Activated CD4-positive, alpha-beta memory T cell treated with anti-CD3 and anti-CD28 coated beads, Interleukin-2, amount 10 ng/mL, durations not matched to agents 7 days and 5 days (primary cell): ENCODE measurements at regions not wholly inside any gene's neighbourhood (a gene's known extent, or its start where the extent isn't known, plus 50 kb on each side); places are given as distances from the start of the nearest gene placed in this dataset.
"Not testable (repeated sequence)": the region's sequence is repeated elsewhere in the genome, so short reads cannot be mapped to it uniquely, and the experiment has no call there.

Source experiments
- CTCF ChIA-PET: fragments of 350-600 bp; sonication (Branson Sonifier 250); formaldehyde crosslinking; loops from one replicate; lab custom pipeline; 2021; ENCODE audit warnings: antibody characterized with exemption, inconsistent platforms; lab: Charles Lee
- POLR2A ChIA-PET: fragments of 350-600 bp; sonication (Branson Sonifier 250); formaldehyde crosslinking; loops from one replicate; lab custom pipeline; 2021; ENCODE audit warnings: antibody characterized with exemption; lab: Charles Lee
- DNase-seq: peaks from one replicate; pipeline ENCODE4 v3.0.0-alpha.2; 2020
- H3K27ac Mint-ChIP-seq: one replicate; pipeline ENCODE4 v1.8.0; 2021; ENCODE audit warnings: mild to moderate bottlenecking, mixed read lengths
- H3K27me3 Mint-ChIP-seq: one replicate; pipeline ENCODE4 v1.8.0; 2021; ENCODE audit warnings: mixed read lengths
- H3K36me3 Mint-ChIP-seq: one replicate; pipeline ENCODE4 v1.8.0; 2021; ENCODE audit warnings: low read depth, mixed read lengths
- H3K4me1 Mint-ChIP-seq: one replicate; pipeline ENCODE4 v1.8.0; 2021; ENCODE audit warnings: mixed read lengths
- H3K4me3 Mint-ChIP-seq: one replicate; pipeline ENCODE4 v1.8.0; 2021; ENCODE audit warnings: mild to moderate bottlenecking, mixed read lengths
- H3K9me3 Mint-ChIP-seq: one replicate; pipeline ENCODE4 v1.8.0; 2021; ENCODE audit warnings: mixed read lengths

- Mint-ChIP-seq H3K27ac (no peak overlapping the region), H3K9me3 (peaks cover 6% of the 10 kb centered on the region), H3K27me3 (no peaks in the 10 kb centered on the region), H3K4me3 (no peak overlapping the region), H3K4me1 (no peaks in the 10 kb centered on the region), H3K36me3 (no peaks in the 10 kb centered on the region)
- POLR2A ChIA-PET = no interaction called here
- DNase-seq = no peak
- CTCF ChIA-PET = interaction anchor here (2.7 kb wide), 1 partner anchor 279 kb away, joined by 11 read pairs; the partner anchor contains the start of gene MYCN
These were observed 277.8 kb downstream of the MYCN start for GRCh38 chr2:16218161-16218560.

- H3K9me3 Mint-ChIP-seq, CTCF ChIA-PET, H3K36me3 Mint-ChIP-seq, H3K27ac Mint-ChIP-seq, H3K4me3 Mint-ChIP-seq, H3K27me3 Mint-ChIP-seq, DNase-seq, POLR2A ChIA-PET, H3K4me1 Mint-ChIP-seq: not testable (repeated sequence)
These were observed 277.4 kb downstream of the MYCN start for GRCh38 chr2:16217741-16218140.

GRCh38 chr2:16217291-16217690 lies 276.9 kb downstream of the MYCN start:
- Mint-ChIP-seq H3K4me1 (no peaks in the 10 kb centered on the region), H3K27me3 (no peaks in the 10 kb centered on the region), H3K36me3 (no peaks in the 10 kb centered on the region), H3K9me3 (peaks cover 6% of the 10 kb centered on the region), H3K27ac (no peak overlapping the region), H3K4me3 (no peak overlapping the region)
- DNase-seq = no peak
- ChIA-PET POLR2A (no interaction called here), CTCF (no interaction called here)

GRCh38 chr2:16216558-16216945 lies 276.2 kb downstream of the MYCN start:
- DNase-seq = no peak
- no peaks in the 10 kb centered on the region for H3K27me3 Mint-ChIP-seq
- H3K36me3 Mint-ChIP-seq = no peaks in the 10 kb centered on the region
- peaks cover 3% of the 10 kb centered on the region for H3K9me3 Mint-ChIP-seq
- CTCF ChIA-PET = no interaction called here
- no peaks in the 10 kb centered on the region for H3K4me1 Mint-ChIP-seq
- POLR2A ChIA-PET = no interaction called here
- H3K4me3 Mint-ChIP-seq = no peak overlapping the region
- no peak overlapping the region for H3K27ac Mint-ChIP-seq

GRCh38 chr2:16215902-16216557 lies 275.7 kb downstream of the MYCN start:
- ChIA-PET POLR2A (no interaction called here), CTCF (no interaction called here)
- Mint-ChIP-seq H3K4me1 (no peaks in the 10 kb centered on the region), H3K27me3 (no peaks in the 10 kb centered on the region), H3K36me3 (no peaks in the 10 kb centered on the region), H3K9me3 (no peaks in the 10 kb centered on the region), H3K27ac (no peak overlapping the region), H3K4me3 (no peak overlapping the region)
- DNase-seq = no peak

GRCh38 chr2:16214861-16215260 lies 274.5 kb downstream of the MYCN start:
- Mint-ChIP-seq H3K4me1 (no peaks in the 10 kb centered on the region), H3K27me3 (no peaks in the 10 kb centered on the region), H3K9me3 (no peaks in the 10 kb centered on the region), H3K27ac (no peak overlapping the region), H3K4me3 (no peak overlapping the region), H3K36me3 (no peaks in the 10 kb centered on the region)
- DNase-seq = no peak
- ChIA-PET CTCF (no interaction called here), POLR2A (no interaction called here)

GRCh38 chr2:16214391-16214790 lies 274.0 kb downstream of the MYCN start:
- DNase-seq = no peak
- H3K9me3 Mint-ChIP-seq = no peaks in the 10 kb centered on the region
- H3K27ac Mint-ChIP-seq = no peak overlapping the region
- H3K36me3 Mint-ChIP-seq = no peaks in the 10 kb centered on the region
- ChIA-PET POLR2A (no interaction called here), CTCF (no interaction called here)
- no peak overlapping the region for H3K4me3 Mint-ChIP-seq
- no peaks in the 10 kb centered on the region for H3K4me1 Mint-ChIP-seq
- no peaks in the 10 kb centered on the region for H3K27me3 Mint-ChIP-seq

GRCh38 chr2:16212321-16212720 lies 272.0 kb downstream of the MYCN start:
- Mint-ChIP-seq H3K27ac (no peak overlapping the region), H3K9me3 (peaks cover 4% of the 10 kb centered on the region), H3K27me3 (peaks cover under 1% of the 10 kb centered on the region), H3K4me1 (no peaks in the 10 kb centered on the region), H3K36me3 (no peaks in the 10 kb centered on the region), H3K4me3 (no peak overlapping the region)
- ChIA-PET POLR2A (no interaction called here), CTCF (no interaction called here)
- DNase-seq = no peak

GRCh38 chr2:16211341-16211740 lies 271.0 kb downstream of the MYCN start:
- H3K36me3 Mint-ChIP-seq = no peaks in the 10 kb centered on the region
- POLR2A ChIA-PET = no interaction called here
- no peaks in the 10 kb centered on the region for H3K4me1 Mint-ChIP-seq
- H3K27ac Mint-ChIP-seq = no peak overlapping the region
- H3K4me3 Mint-ChIP-seq = no peak overlapping the region
- peaks cover 6% of the 10 kb centered on the region for H3K9me3 Mint-ChIP-seq
- CTCF ChIA-PET = no interaction called here
- no peak for DNase-seq
- peaks cover 3% of the 10 kb centered on the region for H3K27me3 Mint-ChIP-seq

- peaks cover 6% of the 10 kb centered on the region for H3K9me3 Mint-ChIP-seq
- no peaks in the 10 kb centered on the region for H3K36me3 Mint-ChIP-seq
- H3K4me3 Mint-ChIP-seq = no peak overlapping the region
- ChIA-PET POLR2A (no interaction called here), CTCF (no interaction called here)
- H3K27ac Mint-ChIP-seq = no peak overlapping the region
- no peak for DNase-seq
- no peaks in the 10 kb centered on the region for H3K4me1 Mint-ChIP-seq
- peaks cover 3% of the 10 kb centered on the region for H3K27me3 Mint-ChIP-seq
These were observed 270.5 kb downstream of the MYCN start for GRCh38 chr2:16210841-16211240.

- no peaks in the 10 kb centered on the region for H3K36me3 Mint-ChIP-seq
- H3K4me1 Mint-ChIP-seq = no peaks in the 10 kb centered on the region
- POLR2A ChIA-PET = no interaction called here
- H3K27me3 Mint-ChIP-seq = peaks cover 3% of the 10 kb centered on the region
- peaks cover 6% of the 10 kb centered on the region for H3K9me3 Mint-ChIP-seq
- CTCF ChIA-PET = no interaction called here
- H3K4me3 Mint-ChIP-seq = no peak overlapping the region
- no peak for DNase-seq
- no peak overlapping the region for H3K27ac Mint-ChIP-seq
These were observed 269.4 kb downstream of the MYCN start for GRCh38 chr2:16209799-16210198.

- POLR2A ChIA-PET = no interaction called here
- Mint-ChIP-seq H3K9me3 (peaks cover 6% of the 10 kb centered on the region), H3K27ac (no peak overlapping the region), H3K4me3 (no peak overlapping the region), H3K36me3 (no peaks in the 10 kb centered on the region), H3K4me1 (no peaks in the 10 kb centered on the region), H3K27me3 (peaks cover 3% of the 10 kb centered on the region)
- CTCF ChIA-PET = no interaction called here
- no peak for DNase-seq
These were observed 268.6 kb downstream of the MYCN start for GRCh38 chr2:16208921-16209320.

GRCh38 chr2:16208241-16208797 lies 268.0 kb downstream of the MYCN start:
- Mint-ChIP-seq H3K36me3 (no peaks in the 10 kb centered on the region), H3K4me1 (no peaks in the 10 kb centered on the region), H3K27me3 (peaks cover 3% of the 10 kb centered on the region), H3K9me3 (peaks cover 6% of the 10 kb centered on the region), H3K4me3 (no peak overlapping the region), H3K27ac (no peak overlapping the region)
- POLR2A ChIA-PET = no interaction called here
- CTCF ChIA-PET = no interaction called here
- DNase-seq = no peak

GRCh38 chr2:16207611-16208010 lies 267.3 kb downstream of the MYCN start:
- no peak for DNase-seq
- H3K9me3 Mint-ChIP-seq = peaks cover 6% of the 10 kb centered on the region
- ChIA-PET CTCF (no interaction called here), POLR2A (no interaction called here)
- peaks cover 3% of the 10 kb centered on the region for H3K27me3 Mint-ChIP-seq
- H3K4me3 Mint-ChIP-seq = no peak overlapping the region
- no peak overlapping the region for H3K27ac Mint-ChIP-seq
- H3K4me1 Mint-ChIP-seq = no peaks in the 10 kb centered on the region
- no peaks in the 10 kb centered on the region for H3K36me3 Mint-ChIP-seq
